ENCODE measurements at regions not wholly inside any gene's neighbourhood (a gene's known extent, or its start where the extent isn't known, plus 50 kb on each side); places are given as distances from the start of the nearest gene placed in this dataset.

- no peak for DNase-seq (ENCODE audit: low read depth in 3 of 3)
Measured at GRCh38 chr4:146998157-146998556, 52.5 kb upstream of the TTC29 start.

- DNase-seq (ENCODE audit: low read depth in 3 of 3): no peak
Measured at GRCh38 chr4:147003956-147004809, 58.5 kb upstream of the TTC29 start.

GRCh38 chr4:147006229-147006628 lies 60.6 kb upstream of the TTC29 start:
- no peak for DNase-seq (ENCODE audit: low read depth in 3 of 3)

GRCh38 chr4:147009875-147010274 lies 64.2 kb upstream of the TTC29 start:
- no peak for DNase-seq (ENCODE audit: low read depth in 3 of 3)

GRCh38 chr4:147011411-147011810 lies 65.7 kb upstream of the TTC29 start:
- DNase-seq (ENCODE audit: low read depth in 3 of 3): no peak

GRCh38 chr4:147012059-147012707 lies 66.5 kb upstream of the TTC29 start:
- no peak for DNase-seq (ENCODE audit: low read depth in 3 of 3)

- DNase-seq (ENCODE audit: low read depth in 3 of 3): no peak
Measured at GRCh38 chr4:147014946-147015345, 69.3 kb upstream of the TTC29 start.

- no peak for DNase-seq (ENCODE audit: low read depth in 3 of 3)
Measured at GRCh38 chr4:147015491-147015890, 69.8 kb upstream of the TTC29 start.

- no peak for DNase-seq (ENCODE audit: low read depth in 3 of 3)
Measured at GRCh38 chr4:147017081-147017480, 71.4 kb upstream of the TTC29 start.

- peak in 2 of 3 experiments; percentile 5 to 43 for DNase-seq (ENCODE audit: low read depth in 3 of 3)
Measured at GRCh38 chr4:147019091-147019490, 73.4 kb upstream of the TTC29 start.

- no peak for DNase-seq (ENCODE audit: low read depth in 3 of 3)
Measured at GRCh38 chr4:147020456-147020855, 74.8 kb upstream of the TTC29 start.

- DNase-seq (ENCODE audit: low read depth in 3 of 3): no peak
Measured at GRCh38 chr4:147025042-147025441, 79.4 kb upstream of the TTC29 start.

- DNase-seq (ENCODE audit: low read depth in 3 of 3): no peak
Measured at GRCh38 chr4:147029296-147029695, 83.6 kb upstream of the TTC29 start.

- no peak for DNase-seq (ENCODE audit: low read depth in 3 of 3)
Measured at GRCh38 chr4:147034372-147034771, 88.7 kb upstream of the TTC29 start.

GRCh38 chr4:147037069-147037468 lies 91.4 kb upstream of the TTC29 start:
- no peak for DNase-seq (ENCODE audit: low read depth in 3 of 3)

GRCh38 chr4:147039976-147040575 lies 94.4 kb upstream of the TTC29 start:
- no peak for DNase-seq (ENCODE audit: low read depth in 3 of 3)

GRCh38 chr4:147040874-147041273 lies 95.2 kb upstream of the TTC29 start:
- DNase-seq (ENCODE audit: low read depth in 3 of 3): no peak

- DNase-seq (ENCODE audit: low read depth in 3 of 3): no peak
Measured at GRCh38 chr4:147041376-147041775, 95.7 kb upstream of the TTC29 start.

GRCh38 chr4:147042046-147042445 lies 96.4 kb upstream of the TTC29 start:
- DNase-seq (ENCODE audit: low read depth in 3 of 3): no peak

GRCh38 chr4:147044241-147044640 lies 98.6 kb upstream of the TTC29 start:
- no peak for DNase-seq (ENCODE audit: low read depth in 3 of 3)

GRCh38 chr4:147049946-147050345 lies 104.3 kb upstream of the TTC29 start:
- no peak for DNase-seq (ENCODE audit: low read depth in 3 of 3)

- no peak for DNase-seq (ENCODE audit: low read depth in 3 of 3)
Measured at GRCh38 chr4:147050356-147050765, 104.7 kb upstream of the TTC29 start.

GRCh38 chr4:147052361-147052760 lies 106.7 kb upstream of the TTC29 start:
- no peak for DNase-seq (ENCODE audit: low read depth in 3 of 3)

Measured in stimulated activated CD4-positive, alpha-beta T cell treated with anti-CD3 and anti-CD28 coated beads, TNF-alpha, amount 100 ng/mL, for 24 hours (primary cell).